Epithelial cell of proximal tubule (primary cell): ENCODE measurements at regions not wholly inside any gene's neighbourhood (a gene's known extent, or its start where the extent isn't known, plus 50 kb on each side); places are given as distances from the start of the nearest gene placed in this dataset.
"Not testable (repeated sequence)": the region's sequence is repeated elsewhere in the genome, so short reads cannot be mapped to it uniquely, and the experiment has no call there.

Experiments used
- DNase-seq: peaks from one replicate; pipeline ENCODE4 v3.0.0-alpha.2; 2011; ENCODE audit warnings: low read depth
- H3K4me3 ChIP-seq: 2 replicates; pipeline ENCODE4 v1.5.1; 2011; ENCODE audit warnings: low read depth, mild to moderate bottlenecking, low read length
- CTCF ChIP-seq: conservative IDR thresholded peaks from 2 replicates; pipeline ENCODE4 v1.5.1; 2012; ENCODE audit warnings: low read depth, mild to moderate bottlenecking, low read length

GRCh38 chr12:58745348-58746125 lies 174.8 kb downstream of the LRIG3 start:
- no peak for DNase-seq
- no peak for TF ChIP-seq CTCF
- no peak overlapping the region for H3K4me3 ChIP-seq

- no peak for DNase-seq
- H3K4me3 ChIP-seq, result no peak overlapping the region
- no peak for TF ChIP-seq CTCF
Observed at GRCh38 chr12:58747533-58747932, 172.8 kb downstream of the LRIG3 start.

- DNase-seq, result no peak
- H3K4me3 ChIP-seq, result no peak overlapping the region
- no peak for TF ChIP-seq CTCF
Observed at GRCh38 chr12:58750484-58750883, 169.8 kb downstream of the LRIG3 start.

- TF ChIP-seq CTCF, result no peak
- H3K4me3 ChIP-seq, result no peak overlapping the region
- DNase-seq, result no peak
Observed at GRCh38 chr12:58757422-58757821, 162.9 kb downstream of the LRIG3 start.

GRCh38 chr12:58759745-58760144 lies 160.6 kb downstream of the LRIG3 start:
- DNase-seq, result not testable (repeated sequence)

GRCh38 chr12:58761308-58761707 lies 159.0 kb downstream of the LRIG3 start:
- no peak for TF ChIP-seq CTCF
- DNase-seq, result no peak
- H3K4me3 ChIP-seq, result no peak overlapping the region

More at GRCh38 chr12:58759745-58760144, 160.6 kb downstream of the LRIG3 start:
- not testable (repeated sequence) for H3K4me3 ChIP-seq

- H3K4me3 ChIP-seq, result no peak overlapping the region
- no peak for TF ChIP-seq CTCF
- no peak for DNase-seq
Observed at GRCh38 chr12:58764100-58764953, 156.0 kb downstream of the LRIG3 start.
